HG03354 (cell line): ENCODE measurements at regions not wholly inside any gene's neighbourhood (a gene's known extent, or its start where the extent isn't known, plus 50 kb on each side); places are given as distances from the start of the nearest gene placed in this dataset.
A peak's percentile ranks its signal among the peaks of the same experiment; 100 is the strongest.
"Not testable (repeated sequence)": the region's sequence is repeated elsewhere in the genome, so short reads cannot be mapped to it uniquely, and the experiment has no call there.

Source experiments
- ATAC-seq: cut with Tn5 transposase; IDR thresholded peaks from one replicate; pipeline ENCODE4 v1.9.1; 2021; ENCODE audit warnings: mild to moderate bottlenecking; ENCODE audit not compliant: unreplicated experiment, poor library complexity, severe bottlenecking

DNA sequence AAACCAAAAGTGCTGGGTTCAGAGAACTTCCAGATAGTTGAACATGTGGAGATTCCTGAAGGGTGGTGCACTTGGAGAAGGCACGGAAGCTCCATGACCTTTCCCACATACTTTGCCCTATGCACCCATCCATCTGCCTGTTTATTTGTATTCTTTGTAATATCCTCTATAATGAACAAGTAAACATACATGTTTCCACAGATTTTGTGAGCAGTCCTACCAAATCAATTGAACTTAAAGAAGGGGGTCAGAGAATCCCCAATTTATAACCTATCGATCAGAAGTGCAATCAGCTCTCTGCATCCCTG, 121.4 kb downstream of the ADSS2 start:
- ATAC-seq, result no peak

DNA sequence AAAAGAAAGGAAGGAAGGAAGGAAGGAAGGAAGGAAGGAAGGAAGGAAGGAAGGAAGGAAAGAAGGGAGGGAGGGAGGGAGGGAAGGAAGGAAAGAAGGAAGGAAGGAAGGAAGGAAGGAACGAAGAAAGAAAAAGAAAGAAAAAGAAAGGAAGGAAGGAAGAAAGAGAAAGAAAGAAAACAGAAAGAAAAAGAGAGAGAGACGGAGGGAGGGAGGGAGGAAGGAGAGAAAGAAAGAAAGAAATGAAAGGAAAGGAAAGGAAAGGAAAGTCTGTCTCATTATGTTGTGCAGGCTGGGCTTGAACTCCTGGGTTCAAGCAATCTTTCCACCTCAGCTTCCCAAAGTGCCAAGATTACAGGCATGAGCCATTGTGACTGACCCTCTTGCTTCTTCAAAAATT, 118.9 kb downstream of the ADSS2 start:
- ATAC-seq, result not testable (repeated sequence)

DNA sequence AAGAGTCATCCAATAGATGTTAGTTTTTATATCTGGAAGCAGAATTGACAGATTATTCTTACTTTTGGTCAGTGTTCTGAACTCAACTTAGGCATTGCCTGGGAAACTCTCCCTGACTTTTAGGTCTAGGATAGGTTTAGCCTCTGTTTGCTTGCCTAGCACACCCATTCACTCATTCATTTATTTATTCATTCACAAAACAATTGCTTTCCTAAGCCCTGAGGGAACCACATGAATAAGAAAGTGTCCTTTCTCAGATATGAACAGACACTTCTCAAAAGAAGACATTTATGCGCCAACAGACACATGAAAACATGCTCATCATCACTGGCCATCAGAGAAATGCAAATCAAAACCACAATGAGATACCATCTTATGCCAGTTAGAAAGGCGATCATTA, 117.4 kb downstream of the ADSS2 start:
- not testable (repeated sequence) for ATAC-seq

DNA sequence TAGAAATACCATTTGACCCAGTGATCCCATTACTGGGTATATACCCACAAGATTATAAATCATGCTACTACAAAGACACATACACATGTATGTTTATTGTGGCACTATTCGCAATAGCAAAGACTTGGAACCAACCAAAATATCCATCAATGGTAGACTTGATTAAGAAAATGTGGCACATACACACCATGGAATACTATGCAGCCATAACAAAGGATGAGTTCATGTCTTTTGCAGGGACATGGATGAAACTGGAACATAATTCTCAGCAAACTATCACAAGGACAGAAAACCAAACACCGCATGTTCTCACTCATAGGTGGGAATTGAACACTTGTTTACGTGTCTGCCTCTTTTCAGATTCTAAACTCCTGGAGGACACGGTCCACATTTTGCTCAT, 116.9 kb downstream of the ADSS2 start:
- not testable (repeated sequence) for ATAC-seq

DNA sequence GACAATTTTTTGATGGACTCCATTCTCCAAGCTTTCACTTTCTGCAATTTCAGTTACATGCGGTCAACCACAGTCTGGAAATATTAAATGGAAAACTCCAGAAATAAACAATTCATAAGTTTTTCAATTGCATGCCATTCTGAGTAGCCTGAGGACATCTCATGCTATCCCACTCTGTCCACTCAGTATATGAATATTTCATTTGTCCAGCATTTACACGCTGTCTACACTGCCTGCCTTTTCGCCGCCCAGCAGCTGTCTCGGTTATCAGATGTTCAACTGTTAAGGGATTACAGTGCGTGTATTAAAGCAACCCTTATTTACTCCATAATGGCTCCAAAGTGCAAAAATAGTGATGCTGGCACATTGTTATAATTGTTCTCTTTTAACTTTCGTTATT, 116.3 kb downstream of the ADSS2 start:
- no peak for ATAC-seq

DNA sequence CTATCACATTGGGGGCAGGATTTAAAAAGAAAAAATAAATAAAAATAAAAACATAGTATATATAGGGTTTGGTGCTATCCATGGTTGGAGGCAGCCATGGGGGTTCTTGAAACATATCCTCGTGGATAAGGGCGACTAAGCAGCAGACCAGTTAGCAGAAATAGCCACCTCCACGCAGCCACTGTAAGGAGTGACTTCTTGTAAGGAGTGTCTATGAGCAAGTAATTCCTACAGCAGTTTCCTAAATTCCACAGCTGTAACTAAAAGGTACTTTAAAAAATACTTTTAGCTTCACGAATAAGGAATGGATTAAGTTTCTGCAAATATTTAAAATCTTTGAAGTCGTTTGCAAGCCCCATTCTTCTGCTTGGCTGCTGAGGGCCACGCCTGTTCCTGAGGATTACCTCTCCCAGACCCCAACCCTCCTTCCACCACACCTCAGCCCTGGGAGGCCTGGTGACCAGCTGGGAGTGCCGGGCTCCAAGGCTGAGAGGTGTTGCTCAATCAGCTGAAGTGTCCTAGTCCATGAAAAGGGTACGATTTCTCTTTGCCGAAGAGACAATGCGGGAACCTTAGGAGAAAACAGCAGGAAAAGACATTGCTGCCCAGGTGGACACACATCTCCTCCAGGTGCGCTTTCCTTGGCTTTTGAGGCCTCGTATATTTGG, 115.3 kb downstream of the ADSS2 start:
- ATAC-seq, result no peak

DNA sequence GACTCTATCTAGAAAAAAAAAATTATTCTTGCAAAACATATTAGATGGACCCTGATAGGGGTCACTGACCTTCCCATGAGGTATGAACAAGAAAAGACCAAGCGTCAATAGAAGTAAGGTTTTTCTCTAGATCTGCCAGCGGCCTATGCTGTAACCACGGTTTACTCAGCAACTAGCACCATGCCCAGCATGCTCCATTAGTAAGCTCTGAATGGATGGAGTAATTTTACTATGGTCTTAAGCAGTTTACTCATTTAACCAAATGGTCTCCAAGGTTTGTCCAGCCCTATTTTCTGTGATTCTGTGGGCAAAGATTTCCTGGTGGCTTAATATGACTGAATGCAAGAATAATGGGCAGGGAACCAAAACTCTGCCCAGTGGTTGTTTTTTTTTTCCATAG, 113.9 kb downstream of the ADSS2 start:
- ATAC-seq, result no peak

DNA sequence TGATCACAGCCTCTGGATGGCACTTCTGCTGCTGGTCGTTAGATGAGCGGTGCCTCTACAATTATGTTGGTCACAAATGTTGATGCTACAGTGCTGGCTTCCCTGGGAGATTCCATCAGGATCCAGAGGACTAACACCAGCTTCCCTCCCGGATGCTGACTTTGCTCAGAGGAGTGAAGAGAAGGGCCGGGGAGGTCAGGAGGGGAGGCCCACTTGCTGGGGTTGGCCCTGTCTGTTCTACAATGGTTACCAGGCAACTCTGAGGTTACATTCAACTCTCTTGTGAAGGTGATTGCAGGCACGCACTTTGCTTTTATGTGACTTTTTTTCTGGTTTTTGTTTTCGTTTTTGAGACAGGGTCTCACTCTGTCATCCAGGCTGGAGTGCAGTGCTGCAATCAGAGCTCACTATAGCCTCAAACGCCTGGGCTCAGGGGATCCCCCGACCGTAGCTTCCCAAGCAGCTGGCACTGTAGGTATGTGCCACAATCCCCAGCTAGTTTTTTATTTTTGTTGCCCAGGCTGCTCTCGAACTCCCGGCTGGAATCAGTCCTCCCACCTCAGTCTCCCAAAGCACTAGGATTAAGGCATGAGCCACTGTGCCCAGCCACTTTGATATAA, 112.5 kb downstream of the ADSS2 start:
- no peak for ATAC-seq

DNA sequence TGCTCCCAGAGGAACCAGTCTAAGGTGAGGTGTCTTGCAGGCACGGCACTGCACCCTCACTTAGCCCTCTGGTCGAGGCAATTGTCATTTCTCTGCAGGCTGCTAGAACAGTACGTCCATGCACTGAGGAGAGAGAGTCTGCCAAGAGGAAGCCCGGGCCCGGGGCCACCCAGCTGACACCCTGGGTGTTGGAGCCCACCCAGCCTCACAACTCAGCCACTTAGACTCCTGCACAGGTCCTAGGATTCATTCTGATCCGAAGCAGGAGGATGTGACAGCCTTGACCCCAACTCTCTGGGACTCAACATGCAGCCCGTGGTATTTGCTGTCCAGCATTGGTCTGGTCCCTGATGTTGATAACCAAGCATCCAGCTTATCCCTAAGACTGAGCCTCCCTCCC, 111.9 kb downstream of the ADSS2 start:
- no peak for ATAC-seq

DNA sequence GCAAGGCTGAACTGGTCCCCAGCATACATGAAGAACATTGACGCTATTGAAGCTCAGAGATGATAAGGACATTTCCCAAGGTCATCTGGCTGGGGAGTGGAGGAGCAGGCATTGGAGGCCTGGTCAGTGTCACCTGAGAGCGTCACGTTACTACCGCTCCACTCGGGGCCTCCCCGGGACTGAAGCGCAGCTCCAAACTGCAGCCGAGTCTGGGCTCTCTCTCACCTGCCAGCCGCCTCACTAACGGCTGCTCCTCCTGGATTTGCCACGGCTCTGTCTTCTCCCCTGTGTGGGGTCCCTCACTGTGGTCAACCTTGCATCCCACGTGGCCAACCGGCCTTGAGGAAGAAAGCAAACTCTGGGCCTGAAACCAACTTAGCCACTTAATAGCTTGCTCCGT, 111.3 kb downstream of the ADSS2 start:
- no peak for ATAC-seq

DNA sequence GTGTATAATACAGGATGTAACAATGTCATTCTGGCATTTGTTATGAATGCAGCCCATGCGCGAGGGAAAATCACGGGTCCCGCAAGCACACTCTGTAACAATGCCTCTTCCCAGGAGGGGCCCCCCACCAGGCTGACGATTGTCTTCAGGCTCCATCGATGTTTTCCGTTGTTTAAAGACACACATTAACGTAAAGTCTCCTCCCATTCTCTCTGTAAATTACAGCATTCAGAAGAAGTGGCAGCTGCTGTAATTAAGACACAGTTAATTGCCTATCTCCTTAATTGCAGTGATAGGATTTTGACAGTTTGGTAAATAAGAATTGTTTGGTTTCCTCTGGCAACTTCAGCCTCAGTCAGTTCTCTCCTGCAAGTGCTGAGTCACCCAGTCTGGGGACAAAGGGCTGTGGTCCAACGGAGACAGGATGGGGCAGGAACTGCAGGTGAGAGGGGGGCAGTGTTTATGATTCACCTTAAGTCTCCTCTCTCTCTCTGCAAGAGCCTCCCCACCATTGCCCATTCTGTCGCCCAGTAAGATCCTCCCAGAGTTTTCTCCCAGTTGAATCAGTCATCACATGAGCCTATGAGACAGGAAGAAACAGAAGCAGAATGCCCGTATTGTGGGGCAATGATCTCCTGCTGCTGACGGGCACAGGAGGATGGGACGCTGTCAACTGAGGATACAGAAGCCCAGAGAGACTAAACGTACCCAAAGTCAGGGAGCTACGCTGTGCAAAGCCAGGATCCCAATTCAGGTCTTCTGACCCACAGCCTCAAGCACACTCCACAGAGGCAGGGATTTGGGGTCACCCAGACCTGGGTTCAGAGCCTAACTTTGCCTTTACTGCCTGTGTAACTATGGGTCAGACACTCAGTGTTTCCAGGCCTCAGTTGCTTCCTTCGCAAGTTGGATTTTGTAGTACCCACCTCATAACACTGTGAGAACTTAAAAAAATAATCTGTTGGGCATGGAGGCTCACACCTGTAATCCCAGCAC, 110.0 kb downstream of the ADSS2 start:
- ATAC-seq, result peak; percentile 88

DNA sequence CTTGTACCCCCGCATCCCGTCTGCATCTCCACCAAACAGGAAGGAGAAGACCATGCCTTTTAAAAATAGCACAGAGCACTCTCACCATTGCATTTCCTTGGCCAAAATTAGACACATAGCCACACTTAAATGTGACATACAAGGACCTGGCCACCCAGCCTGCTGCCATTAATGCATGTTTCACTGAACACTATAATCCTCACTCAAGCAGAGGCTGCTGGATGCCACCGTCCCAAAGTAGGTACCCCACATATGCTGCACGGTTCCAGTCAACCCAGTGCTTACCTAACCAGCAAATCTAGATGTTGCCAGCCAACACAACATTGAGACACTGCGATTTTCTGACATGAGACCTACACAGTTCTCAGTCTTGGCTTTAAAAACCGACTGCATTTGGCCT, 107.7 kb downstream of the ADSS2 start:
- ATAC-seq, result no peak

DNA sequence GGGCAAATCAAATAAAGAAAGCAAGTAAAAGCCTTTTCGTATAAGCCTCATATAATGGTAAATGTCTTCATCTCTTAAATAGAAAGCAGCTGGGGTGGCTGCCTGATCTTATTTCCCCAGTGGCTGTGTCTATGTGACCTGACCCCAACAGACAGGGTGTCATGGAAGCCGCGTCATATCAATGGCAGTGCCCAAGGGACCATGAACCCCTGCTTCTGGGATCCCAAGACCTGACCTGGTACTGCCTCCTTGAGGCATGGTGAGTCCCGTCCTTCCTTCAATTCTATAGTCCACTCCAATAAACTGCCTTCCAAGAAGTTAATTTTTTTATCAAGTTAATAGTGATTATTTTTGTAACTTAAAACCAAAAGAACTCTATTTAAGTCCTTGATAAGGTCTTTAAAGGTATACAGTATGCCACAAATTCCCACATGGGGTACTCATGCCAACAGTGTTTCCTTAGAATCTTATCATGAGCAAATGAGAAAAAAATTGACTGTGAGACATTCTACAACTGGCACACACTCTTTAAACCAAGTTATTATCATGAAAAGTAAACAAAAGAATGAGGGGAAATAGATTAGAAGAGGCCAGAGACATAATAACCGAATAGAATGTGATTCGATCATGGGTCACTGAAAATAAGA, 104.6 kb downstream of the ADSS2 start:
- ATAC-seq, result no peak

DNA sequence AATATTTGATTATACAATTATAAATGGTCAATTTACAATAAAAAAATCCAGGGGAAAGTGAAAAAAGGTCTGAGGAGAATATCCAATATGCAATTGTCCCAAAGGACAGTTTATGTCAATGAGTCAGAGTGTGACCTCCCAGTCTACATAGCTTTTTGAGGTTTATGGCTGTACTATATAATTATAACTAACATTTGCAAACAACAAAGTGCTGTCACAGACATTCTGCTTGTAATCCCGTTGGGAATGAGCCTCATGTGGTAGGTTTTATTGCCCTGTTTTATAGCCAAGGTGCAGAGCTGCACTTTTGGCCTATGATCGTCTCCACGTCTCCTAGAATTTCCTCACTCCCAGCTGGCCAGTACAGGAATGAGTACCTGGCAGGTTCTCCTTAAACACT, 103.8 kb downstream of the ADSS2 start:
- ATAC-seq, result no peak

DNA sequence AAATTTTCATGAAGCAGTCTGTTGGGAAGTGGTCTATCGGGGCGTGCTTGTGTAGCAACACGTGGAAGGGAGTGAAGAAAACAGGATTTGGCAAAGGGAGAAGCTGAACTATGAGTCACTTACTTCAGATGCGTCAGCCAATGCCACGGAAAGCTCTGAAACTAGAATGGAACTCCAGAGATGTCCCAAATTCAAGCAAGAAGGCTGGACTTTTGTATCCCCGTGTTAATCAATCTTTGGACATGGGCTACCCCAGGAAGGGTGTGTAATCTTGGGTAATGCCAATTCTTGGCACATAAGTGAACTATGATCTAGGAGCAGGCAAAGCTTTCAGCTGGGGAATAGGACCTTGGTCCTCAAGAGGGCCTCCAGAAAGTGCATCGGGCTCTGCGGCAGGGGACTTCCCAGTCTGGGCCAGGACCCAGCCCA, 102.6 kb downstream of the ADSS2 start:
- no peak for ATAC-seq

DNA sequence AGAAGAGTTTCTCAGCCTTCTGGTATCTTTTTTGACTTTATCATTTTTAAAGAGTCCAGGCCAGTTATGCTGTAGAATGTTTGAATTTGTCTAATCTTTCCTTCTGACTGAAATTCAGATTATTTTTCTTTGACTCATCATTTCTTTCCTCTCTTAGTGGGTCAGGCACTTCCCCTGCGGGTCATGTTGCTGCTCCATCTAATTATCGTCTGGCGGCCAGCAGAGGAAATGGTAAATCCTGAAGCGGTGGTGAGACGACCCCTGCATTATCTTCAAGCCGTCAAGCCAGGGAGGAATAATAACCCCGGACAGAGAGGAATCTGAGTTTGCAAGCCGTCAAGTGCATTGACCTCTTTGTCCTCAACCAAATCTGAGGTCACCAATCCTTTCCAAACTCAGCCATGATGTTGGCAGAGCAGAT, 102.1 kb downstream of the ADSS2 start:
- ATAC-seq, result no peak

DNA sequence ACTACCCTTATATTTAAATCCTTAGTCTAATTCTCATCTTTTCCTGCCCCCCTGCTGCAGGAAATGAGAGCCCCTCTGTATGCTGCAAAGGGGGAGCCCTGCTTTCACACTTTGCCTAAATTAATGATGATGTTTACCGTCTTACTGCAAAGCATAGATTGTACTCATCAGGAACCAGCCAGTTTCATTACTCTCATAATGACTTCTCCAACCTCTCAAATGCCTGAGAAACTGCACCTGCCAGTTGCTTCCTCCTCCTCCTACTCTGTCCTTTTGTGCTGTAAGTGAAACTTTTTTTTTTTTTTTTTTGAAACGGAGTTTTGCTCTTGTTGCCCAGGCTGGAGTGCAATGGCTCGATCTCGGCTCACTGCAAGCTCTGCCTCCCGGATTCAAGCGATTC, 101.7 kb downstream of the ADSS2 start:
- peak; percentile 90 for ATAC-seq

DNA sequence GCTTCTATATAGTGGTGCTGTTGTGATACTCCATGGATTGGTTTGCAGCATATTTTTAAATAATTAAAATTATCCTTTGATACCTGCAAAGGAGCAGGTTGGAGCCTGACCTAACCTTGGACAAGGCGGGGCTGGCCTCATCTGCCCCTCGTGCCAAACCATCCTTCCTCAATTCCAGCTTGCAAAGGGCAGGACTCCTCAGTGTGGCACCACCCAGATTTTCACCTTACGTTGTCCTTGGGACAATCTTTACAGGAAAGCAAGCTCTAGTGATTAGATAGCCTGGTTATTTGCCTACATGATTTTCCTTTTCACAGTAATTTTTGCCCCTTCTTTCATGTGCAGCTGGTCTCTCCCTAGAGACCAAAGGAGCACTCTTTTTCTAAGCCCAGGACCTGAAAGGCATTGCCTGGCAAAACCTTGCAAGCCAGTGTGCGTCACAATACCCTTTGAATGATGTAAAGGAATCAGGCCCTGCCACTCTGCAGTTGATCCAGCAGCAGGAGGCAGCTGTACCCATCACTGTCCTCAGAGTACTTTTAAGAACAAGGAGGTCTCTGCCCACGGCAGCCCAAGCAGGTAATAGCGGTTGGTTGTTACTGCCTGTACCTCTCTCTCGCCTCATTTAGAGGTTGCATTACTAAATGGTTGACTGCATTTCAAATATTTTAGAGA, 99.4 kb downstream of the ADSS2 start:
- no peak for ATAC-seq

DNA sequence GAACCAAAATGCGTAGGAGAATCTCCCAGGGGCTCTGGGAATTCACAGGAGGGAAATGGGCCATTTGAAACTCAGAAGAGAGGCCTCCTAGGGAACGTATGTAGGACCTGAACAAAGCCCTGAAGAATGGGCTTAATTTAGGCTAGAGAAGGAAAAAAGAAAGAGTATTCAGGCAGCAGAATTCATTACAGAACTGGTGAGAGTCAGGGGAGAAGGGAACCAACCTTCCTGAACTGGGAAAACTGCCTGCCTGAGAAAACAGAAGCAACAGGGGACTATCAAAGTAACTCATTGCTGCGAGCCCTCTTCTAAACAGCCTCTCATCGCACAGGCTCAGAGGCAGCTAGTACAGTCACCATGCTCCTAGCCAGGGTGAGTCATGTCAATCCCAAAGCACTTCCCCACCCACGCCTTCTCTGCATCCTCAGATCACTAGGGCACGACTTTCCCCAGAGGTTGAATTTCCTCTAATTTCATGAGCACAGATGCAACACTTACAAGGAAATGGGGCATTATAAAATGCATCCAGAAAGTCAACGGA, 98.1 kb downstream of the ADSS2 start:
- ATAC-seq, result peak; percentile 35
